HepG2 (cell line): ENCODE measurements at regions not wholly inside any gene's neighbourhood (a gene's known extent, or its start where the extent isn't known, plus 50 kb on each side); places are given as distances from the start of the nearest gene placed in this dataset.

Experiments
- E2F5 ChIP-seq: sonication (generic); formaldehyde crosslinking; conservative IDR thresholded peaks from 2 replicates; pipeline ENCODE4 v1.4.0; 2020; ENCODE audit warnings: missing genetic modification reagents
- PHF21A ChIP-seq: sonication (generic); formaldehyde crosslinking; IDR thresholded peaks from 2 replicates; pipeline ENCODE4 v1.5.0; 2020; ENCODE audit warnings: mild to moderate bottlenecking, missing genetic modification reagents
- POLR2A ChIP-seq, 2 experiments: IDR thresholded peaks; 2 replicates each; pipeline ENCODE4 v1.6.1; 2011; ENCODE audit warnings: low read depth in 2 of 2, low read length in 2 of 2, mild to moderate bottlenecking in 1 of 2, moderate library complexity in 1 of 2; ENCODE audit not compliant: insufficient read depth in 1 of 2
- ZBTB7B ChIP-seq: sonication (generic); formaldehyde crosslinking; IDR thresholded peaks from 2 replicates; pipeline ENCODE4 v1.4.0; 2020; ENCODE audit warnings: missing genetic modification reagents
- ZNF333 ChIP-seq: sonication (generic); formaldehyde crosslinking; IDR thresholded peaks from 2 replicates; pipeline ENCODE4 v1.4.0; 2020; ENCODE audit warnings: mild to moderate bottlenecking, missing genetic modification reagents, borderline replicate concordance
- ZNF446 ChIP-seq: sonication (generic); formaldehyde crosslinking; IDR thresholded peaks from 2 replicates; pipeline ENCODE4 v1.5.0; 2020; ENCODE audit warnings: mild to moderate bottlenecking, missing genetic modification reagents
- ZNF550 ChIP-seq: sonication (generic); formaldehyde crosslinking; IDR thresholded peaks from 2 replicates; pipeline ENCODE4 v1.4.0; 2020; ENCODE audit warnings: mild to moderate bottlenecking, missing genetic modification reagents, borderline replicate concordance
- ZNF773 ChIP-seq: sonication (generic); formaldehyde crosslinking; IDR thresholded peaks from 2 replicates; pipeline ENCODE4 v1.4.0; 2020; ENCODE audit warnings: missing genetic modification reagents, borderline replicate concordance
- TF ChIP-seq, protein P1 (sequence below): sonication (generic); formaldehyde crosslinking; IDR thresholded peaks from 2 replicates; pipeline ENCODE4 v1.4.0; 2020; ENCODE audit warnings: missing genetic modification reagents
- TF ChIP-seq, protein P2 (sequence below): sonication (generic); formaldehyde crosslinking; IDR thresholded peaks from 2 replicates; pipeline ENCODE4 v1.5.0; 2020; ENCODE audit warnings: mild to moderate bottlenecking, missing genetic modification reagents, moderate library complexity
- TF ChIP-seq, protein P3 (sequence below): sonication (generic); formaldehyde crosslinking; IDR thresholded peaks from 2 replicates; pipeline ENCODE4 v1.9.0; 2021; ENCODE audit warnings: missing genetic modification reagents, mild to moderate bottlenecking, borderline replicate concordance
- TF ChIP-seq, protein P4 (sequence below): sonication (generic); formaldehyde crosslinking; IDR thresholded peaks from 2 replicates; pipeline ENCODE4 v1.4.0; 2020; ENCODE audit warnings: missing genetic modification reagents

DNA sequence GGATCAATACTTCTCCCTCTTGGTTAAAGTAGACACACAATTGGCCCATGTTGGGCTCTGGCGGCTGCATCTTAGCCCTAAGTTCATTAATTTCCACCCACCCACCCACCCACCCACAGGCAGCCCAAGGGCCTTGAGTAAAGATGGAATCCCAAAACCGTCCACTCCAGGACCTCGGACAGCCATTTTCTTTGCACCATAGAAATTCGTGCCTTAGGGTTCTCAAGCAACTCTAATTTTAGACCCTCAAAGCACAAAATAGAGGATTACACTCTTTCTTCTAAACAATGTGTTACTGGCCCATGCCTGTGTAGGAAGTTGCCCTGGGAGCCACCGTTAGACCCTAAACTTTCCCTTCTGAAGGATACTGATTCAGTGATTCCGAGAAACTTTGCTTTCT, 568.5 kb downstream of the IRX1 start:
- TF ChIP-seq, protein P1, sequence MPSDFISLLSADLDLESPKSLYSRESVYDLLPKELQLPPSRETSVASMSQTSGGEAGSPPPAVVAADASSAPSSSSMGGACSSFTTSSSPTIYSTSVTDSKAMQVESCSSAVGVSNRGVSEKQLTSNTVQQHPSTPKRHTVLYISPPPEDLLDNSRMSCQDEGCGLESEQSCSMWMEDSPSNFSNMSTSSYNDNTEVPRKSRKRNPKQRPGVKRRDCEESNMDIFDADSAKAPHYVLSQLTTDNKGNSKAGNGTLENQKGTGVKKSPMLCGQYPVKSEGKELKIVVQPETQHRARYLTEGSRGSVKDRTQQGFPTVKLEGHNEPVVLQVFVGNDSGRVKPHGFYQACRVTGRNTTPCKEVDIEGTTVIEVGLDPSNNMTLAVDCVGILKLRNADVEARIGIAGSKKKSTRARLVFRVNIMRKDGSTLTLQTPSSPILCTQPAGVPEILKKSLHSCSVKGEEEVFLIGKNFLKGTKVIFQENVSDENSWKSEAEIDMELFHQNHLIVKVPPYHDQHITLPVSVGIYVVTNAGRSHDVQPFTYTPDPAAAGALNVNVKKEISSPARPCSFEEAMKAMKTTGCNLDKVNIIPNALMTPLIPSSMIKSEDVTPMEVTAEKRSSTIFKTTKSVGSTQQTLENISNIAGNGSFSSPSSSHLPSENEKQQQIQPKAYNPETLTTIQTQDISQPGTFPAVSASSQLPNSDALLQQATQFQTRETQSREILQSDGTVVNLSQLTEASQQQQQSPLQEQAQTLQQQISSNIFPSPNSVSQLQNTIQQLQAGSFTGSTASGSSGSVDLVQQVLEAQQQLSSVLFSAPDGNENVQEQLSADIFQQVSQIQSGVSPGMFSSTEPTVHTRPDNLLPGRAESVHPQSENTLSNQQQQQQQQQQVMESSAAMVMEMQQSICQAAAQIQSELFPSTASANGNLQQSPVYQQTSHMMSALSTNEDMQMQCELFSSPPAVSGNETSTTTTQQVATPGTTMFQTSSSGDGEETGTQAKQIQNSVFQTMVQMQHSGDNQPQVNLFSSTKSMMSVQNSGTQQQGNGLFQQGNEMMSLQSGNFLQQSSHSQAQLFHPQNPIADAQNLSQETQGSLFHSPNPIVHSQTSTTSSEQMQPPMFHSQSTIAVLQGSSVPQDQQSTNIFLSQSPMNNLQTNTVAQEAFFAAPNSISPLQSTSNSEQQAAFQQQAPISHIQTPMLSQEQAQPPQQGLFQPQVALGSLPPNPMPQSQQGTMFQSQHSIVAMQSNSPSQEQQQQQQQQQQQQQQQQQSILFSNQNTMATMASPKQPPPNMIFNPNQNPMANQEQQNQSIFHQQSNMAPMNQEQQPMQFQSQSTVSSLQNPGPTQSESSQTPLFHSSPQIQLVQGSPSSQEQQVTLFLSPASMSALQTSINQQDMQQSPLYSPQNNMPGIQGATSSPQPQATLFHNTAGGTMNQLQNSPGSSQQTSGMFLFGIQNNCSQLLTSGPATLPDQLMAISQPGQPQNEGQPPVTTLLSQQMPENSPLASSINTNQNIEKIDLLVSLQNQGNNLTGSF (CRISPR knock-in tag), result no peak
- no peak for TF ChIP-seq ZNF333 (CRISPR knock-in tag)
- no peak for TF ChIP-seq POLR2A (IDR thresholded peaks at IDR 0.05; ENCODE audit: insufficient read depth in 1 of 2, low read depth in 2 of 2, low read length in 2 of 2)
- TF ChIP-seq ZNF550, result no peak
- TF ChIP-seq, protein P2, sequence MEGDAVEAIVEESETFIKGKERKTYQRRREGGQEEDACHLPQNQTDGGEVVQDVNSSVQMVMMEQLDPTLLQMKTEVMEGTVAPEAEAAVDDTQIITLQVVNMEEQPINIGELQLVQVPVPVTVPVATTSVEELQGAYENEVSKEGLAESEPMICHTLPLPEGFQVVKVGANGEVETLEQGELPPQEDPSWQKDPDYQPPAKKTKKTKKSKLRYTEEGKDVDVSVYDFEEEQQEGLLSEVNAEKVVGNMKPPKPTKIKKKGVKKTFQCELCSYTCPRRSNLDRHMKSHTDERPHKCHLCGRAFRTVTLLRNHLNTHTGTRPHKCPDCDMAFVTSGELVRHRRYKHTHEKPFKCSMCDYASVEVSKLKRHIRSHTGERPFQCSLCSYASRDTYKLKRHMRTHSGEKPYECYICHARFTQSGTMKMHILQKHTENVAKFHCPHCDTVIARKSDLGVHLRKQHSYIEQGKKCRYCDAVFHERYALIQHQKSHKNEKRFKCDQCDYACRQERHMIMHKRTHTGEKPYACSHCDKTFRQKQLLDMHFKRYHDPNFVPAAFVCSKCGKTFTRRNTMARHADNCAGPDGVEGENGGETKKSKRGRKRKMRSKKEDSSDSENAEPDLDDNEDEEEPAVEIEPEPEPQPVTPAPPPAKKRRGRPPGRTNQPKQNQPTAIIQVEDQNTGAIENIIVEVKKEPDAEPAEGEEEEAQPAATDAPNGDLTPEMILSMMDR (CRISPR knock-in tag), result no peak
- TF ChIP-seq, protein P3, sequence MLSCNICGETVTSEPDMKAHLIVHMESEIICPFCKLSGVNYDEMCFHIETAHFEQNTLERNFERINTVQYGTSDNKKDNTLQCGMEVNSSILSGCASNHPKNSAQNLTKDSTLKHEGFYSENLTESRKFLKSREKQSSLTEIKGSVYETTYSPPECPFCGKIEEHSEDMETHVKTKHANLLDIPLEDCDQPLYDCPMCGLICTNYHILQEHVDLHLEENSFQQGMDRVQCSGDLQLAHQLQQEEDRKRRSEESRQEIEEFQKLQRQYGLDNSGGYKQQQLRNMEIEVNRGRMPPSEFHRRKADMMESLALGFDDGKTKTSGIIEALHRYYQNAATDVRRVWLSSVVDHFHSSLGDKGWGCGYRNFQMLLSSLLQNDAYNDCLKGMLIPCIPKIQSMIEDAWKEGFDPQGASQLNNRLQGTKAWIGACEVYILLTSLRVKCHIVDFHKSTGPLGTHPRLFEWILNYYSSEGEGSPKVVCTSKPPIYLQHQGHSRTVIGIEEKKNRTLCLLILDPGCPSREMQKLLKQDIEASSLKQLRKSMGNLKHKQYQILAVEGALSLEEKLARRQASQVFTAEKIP (CRISPR knock-in tag), result no peak
- TF ChIP-seq, protein P4, sequence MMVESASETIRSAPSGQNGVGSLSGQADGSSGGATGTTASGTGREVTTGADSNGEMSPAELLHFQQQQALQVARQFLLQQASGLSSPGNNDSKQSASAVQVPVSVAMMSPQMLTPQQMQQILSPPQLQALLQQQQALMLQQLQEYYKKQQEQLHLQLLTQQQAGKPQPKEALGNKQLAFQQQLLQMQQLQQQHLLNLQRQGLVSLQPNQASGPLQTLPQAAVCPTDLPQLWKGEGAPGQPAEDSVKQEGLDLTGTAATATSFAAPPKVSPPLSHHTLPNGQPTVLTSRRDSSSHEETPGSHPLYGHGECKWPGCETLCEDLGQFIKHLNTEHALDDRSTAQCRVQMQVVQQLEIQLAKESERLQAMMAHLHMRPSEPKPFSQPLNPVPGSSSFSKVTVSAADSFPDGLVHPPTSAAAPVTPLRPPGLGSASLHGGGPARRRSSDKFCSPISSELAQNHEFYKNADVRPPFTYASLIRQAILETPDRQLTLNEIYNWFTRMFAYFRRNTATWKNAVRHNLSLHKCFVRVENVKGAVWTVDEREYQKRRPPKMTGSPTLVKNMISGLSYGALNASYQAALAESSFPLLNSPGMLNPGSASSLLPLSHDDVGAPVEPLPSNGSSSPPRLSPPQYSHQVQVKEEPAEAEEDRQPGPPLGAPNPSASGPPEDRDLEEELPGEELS (CRISPR knock-in tag), result no peak
- no peak for TF ChIP-seq ZBTB7B (CRISPR knock-in tag)
- TF ChIP-seq E2F5 (CRISPR knock-in tag), result no peak
- no peak for TF ChIP-seq PHF21A
- TF ChIP-seq ZNF773 (CRISPR knock-in tag), result no peak
- no peak for TF ChIP-seq ZNF446 (CRISPR knock-in tag)
